GM12872 (cell line): ENCODE measurements at regions not wholly inside any gene's neighbourhood (a gene's known extent, or its start where the extent isn't known, plus 50 kb on each side); places are given as distances from the start of the nearest gene placed in this dataset.

Experiments used
- CTCF ChIP-seq: IDR thresholded peaks from 3 replicates; pipeline ENCODE4 v1.5.1; 2011; ENCODE audit warnings: low read depth, mild to moderate bottlenecking, low read length, moderate library complexity; ENCODE audit not compliant: insufficient read depth

- TF ChIP-seq CTCF = no peak
Measured at GRCh38 chr2:58906081-58906645, 665.0 kb upstream of the FANCL start.

GRCh38 chr2:58904095-58904494 lies 663.0 kb upstream of the FANCL start:
- TF ChIP-seq CTCF = no peak

- no peak for TF ChIP-seq CTCF
Measured at GRCh38 chr2:58903427-58903826, 662.3 kb upstream of the FANCL start.

GRCh38 chr2:58900246-58901027 lies 659.3 kb upstream of the FANCL start:
- TF ChIP-seq CTCF = no peak

GRCh38 chr2:58899692-58900091 lies 658.6 kb upstream of the FANCL start:
- no peak for TF ChIP-seq CTCF

GRCh38 chr2:58896638-58897037 lies 655.5 kb upstream of the FANCL start:
- no peak for TF ChIP-seq CTCF

- no peak for TF ChIP-seq CTCF
Measured at GRCh38 chr2:58895857-58896256, 654.7 kb upstream of the FANCL start.
